ENCODE measurements at regions not wholly inside any gene's neighbourhood (a gene's known extent, or its start where the extent isn't known, plus 50 kb on each side); places are given as distances from the start of the nearest gene placed in this dataset.

DNA sequence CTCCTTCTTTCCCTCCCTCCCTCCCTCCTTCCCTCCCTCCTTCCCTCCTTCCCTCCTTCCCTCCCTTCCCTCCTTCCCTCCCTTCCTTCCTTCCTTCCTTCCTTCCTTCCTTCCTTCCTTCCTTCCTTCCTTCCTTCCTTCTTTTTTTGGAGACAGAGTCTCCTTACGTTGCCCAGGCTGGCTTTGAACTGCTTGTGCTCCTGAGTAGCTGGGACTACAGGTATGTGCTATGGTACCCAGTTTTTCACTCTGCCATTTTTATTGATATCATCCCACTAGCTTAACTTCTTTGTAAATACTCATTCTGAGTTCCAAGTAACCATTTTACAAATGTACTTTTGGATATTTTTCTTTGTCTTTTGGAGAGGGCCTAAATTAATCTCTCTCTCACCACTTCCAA, 336.8 kb upstream of the DDI1 start:
- ChIA-PET POLR2A (no interaction called here), CTCF (interaction anchor here (1.1 to 1.8 kb wide), 2 partner anchors 17 to 264 kb away, joined by 3 to 6 read pairs; no protein-coding TSS in a partner anchor)
- no peaks in the 10 kb centered on the region for H3K4me1 ChIP-seq (ENCODE audit: control insufficient read depth, insufficient read depth, low read length)
- H3K4me3 ChIP-seq (ENCODE audit: low read depth, low read length), result no peak overlapping the region
- TF ChIP-seq ZXDB (tag by site-specific recombination; IDR thresholded peaks at IDR 0.05), result no peak
- TF ChIP-seq ZFHX2 (tag by site-specific recombination; conservative IDR thresholded peaks at IDR 0.05), result no peak
- TF ChIP-seq ZNF837 (tag by site-specific recombination; IDR thresholded peaks at IDR 0.05), result no peak
- no peak for TF ChIP-seq ZNF677 (tag by site-specific recombination; IDR thresholded peaks at IDR 0.05)
- no peak for TF ChIP-seq ZNF121 (tag by site-specific recombination; IDR thresholded peaks at IDR 0.05)
- no peak for TF ChIP-seq ZNF501 (tag by site-specific recombination; IDR thresholded peaks at IDR 0.05)
- TF ChIP-seq SETDB1 (IDR thresholded peaks at IDR 0.05; ENCODE audit: insufficient read length, low read length), result no peak
- no peak for TF ChIP-seq WT1 (tag by site-specific recombination; IDR thresholded peaks at IDR 0.05)
- TF ChIP-seq ZBTB1 (tag by site-specific recombination; IDR thresholded peaks at IDR 0.05), result no peak
- no peak for TF ChIP-seq KLF9 (tag by site-specific recombination; IDR thresholded peaks at IDR 0.05; ENCODE audit: low read depth)
- TF ChIP-seq ZNF558 (tag by site-specific recombination; IDR thresholded peaks at IDR 0.05), result no peak
- TF ChIP-seq, protein P1, sequence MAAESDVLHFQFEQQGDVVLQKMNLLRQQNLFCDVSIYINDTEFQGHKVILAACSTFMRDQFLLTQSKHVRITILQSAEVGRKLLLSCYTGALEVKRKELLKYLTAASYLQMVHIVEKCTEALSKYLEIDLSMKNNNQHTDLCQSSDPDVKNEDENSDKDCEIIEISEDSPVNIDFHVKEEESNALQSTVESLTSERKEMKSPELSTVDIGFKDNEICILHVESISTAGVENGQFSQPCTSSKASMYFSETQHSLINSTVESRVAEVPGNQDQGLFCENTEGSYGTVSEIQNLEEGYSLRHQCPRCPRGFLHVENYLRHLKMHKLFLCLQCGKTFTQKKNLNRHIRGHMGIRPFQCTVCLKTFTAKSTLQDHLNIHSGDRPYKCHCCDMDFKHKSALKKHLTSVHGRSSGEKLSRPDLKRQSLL (tag by site-specific recombination; IDR thresholded peaks at IDR 0.05), result no peak
- no peak for TF ChIP-seq ZNF585B (tag by site-specific recombination; IDR thresholded peaks at IDR 0.05)
- TF ChIP-seq IKZF3 (tag by site-specific recombination; IDR thresholded peaks at IDR 0.05), result no peak
- no peak for TF ChIP-seq HOXA7 (CRISPR knock-in tag; IDR thresholded peaks at IDR 0.05; ENCODE audit: borderline replicate concordance)
- TF ChIP-seq BCL11A (tag by site-specific recombination; IDR thresholded peaks at IDR 0.05; ENCODE audit: low read depth), result no peak
- no peak for TF ChIP-seq ZNF544 (tag by site-specific recombination; IDR thresholded peaks at IDR 0.05)
- TF ChIP-seq YY2 (tag by site-specific recombination; IDR thresholded peaks at IDR 0.05), result no peak
- TF ChIP-seq ZNF623 (tag by site-specific recombination; IDR thresholded peaks at IDR 0.05), result no peak
- H3K36me3 ChIP-seq (ENCODE audit: control insufficient read depth in 2 of 2, insufficient read depth in 1 of 2, low read length in 2 of 2), result no peaks in the 10 kb centered on the region
- no peaks in the 10 kb centered on the region for H3K9me3 ChIP-seq (ENCODE audit: control insufficient read depth, insufficient read depth, low read depth, low read length)
- no peak overlapping the region for H3K27ac ChIP-seq (ENCODE audit: extremely low read depth, low read depth, low read length)

DNA sequence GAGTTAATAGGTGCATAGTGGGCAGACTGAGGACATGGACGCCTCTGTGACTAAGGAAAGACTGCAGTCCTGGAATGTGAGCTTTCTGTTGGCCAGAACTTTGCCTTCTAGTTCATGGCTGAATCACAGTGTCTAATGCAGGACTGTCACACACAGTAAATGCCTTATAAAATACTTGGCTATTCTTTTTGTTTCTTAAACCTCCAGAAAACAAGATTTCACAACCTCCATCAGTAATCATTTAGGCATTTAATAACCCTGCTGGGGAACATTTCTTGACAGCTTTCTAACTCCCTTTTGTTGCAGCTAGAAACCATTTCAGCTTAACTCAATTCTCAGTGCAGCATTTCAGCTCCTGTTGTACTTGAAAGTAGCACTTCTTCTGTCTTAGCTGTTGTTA, 335.8 kb upstream of the DDI1 start:
- no peak overlapping the region for H3K27ac ChIP-seq (ENCODE audit: extremely low read depth, low read depth, low read length)

DNA sequence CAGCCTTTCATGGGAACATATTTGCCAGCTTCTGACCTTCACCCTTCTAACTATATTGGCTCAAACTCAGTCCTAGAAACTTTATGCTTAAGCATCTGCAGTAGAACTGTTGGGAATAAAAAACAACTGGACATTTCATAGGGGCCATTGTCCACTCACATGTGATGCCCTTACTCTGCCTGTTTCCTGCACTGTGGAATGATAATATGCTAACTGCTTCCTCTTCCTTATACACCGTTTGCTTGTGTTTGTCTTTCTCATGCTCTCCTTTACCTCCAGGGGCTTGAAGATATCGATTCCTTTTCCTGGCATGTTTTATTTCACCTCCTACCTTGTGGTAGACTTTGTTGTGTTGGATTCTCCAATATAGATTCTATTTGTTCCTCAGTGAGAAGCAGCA, 333.0 kb upstream of the DDI1 start:
- POLR2A ChIA-PET, result no interaction called here
- H3K9me3 ChIP-seq (ENCODE audit: control insufficient read depth, insufficient read depth, low read depth, low read length), result no peaks in the 10 kb centered on the region
- H3K4me1 ChIP-seq (ENCODE audit: control insufficient read depth, insufficient read depth, low read length), result no peaks in the 10 kb centered on the region
- CTCF ChIA-PET, result no interaction called here
- no peak overlapping the region for H3K4me3 ChIP-seq (ENCODE audit: low read depth, low read length)
- no peak overlapping the region for H3K27ac ChIP-seq (ENCODE audit: extremely low read depth, low read depth, low read length)
- H3K36me3 ChIP-seq (ENCODE audit: control insufficient read depth in 2 of 2, insufficient read depth in 1 of 2, low read length in 2 of 2), result no peaks in the 10 kb centered on the region
- no peak for TF ChIP-seq ZNF16 (tag by site-specific recombination; IDR thresholded peaks at IDR 0.05; ENCODE audit: low read depth)
- TF ChIP-seq KLF7 (tag by site-specific recombination; IDR thresholded peaks at IDR 0.05; ENCODE audit: borderline replicate concordance), result no peak
- no peak for TF ChIP-seq PRDM1 (tag by site-specific recombination; IDR thresholded peaks at IDR 0.05)
- TF ChIP-seq ZSCAN23 (tag by site-specific recombination; IDR thresholded peaks at IDR 0.05), result no peak
- TF ChIP-seq, protein P2, sequence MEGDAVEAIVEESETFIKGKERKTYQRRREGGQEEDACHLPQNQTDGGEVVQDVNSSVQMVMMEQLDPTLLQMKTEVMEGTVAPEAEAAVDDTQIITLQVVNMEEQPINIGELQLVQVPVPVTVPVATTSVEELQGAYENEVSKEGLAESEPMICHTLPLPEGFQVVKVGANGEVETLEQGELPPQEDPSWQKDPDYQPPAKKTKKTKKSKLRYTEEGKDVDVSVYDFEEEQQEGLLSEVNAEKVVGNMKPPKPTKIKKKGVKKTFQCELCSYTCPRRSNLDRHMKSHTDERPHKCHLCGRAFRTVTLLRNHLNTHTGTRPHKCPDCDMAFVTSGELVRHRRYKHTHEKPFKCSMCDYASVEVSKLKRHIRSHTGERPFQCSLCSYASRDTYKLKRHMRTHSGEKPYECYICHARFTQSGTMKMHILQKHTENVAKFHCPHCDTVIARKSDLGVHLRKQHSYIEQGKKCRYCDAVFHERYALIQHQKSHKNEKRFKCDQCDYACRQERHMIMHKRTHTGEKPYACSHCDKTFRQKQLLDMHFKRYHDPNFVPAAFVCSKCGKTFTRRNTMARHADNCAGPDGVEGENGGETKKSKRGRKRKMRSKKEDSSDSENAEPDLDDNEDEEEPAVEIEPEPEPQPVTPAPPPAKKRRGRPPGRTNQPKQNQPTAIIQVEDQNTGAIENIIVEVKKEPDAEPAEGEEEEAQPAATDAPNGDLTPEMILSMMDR (tag by site-specific recombination; IDR thresholded peaks at IDR 0.05), result no peak
- TF ChIP-seq ZNF221 (tag by site-specific recombination; IDR thresholded peaks at IDR 0.05; ENCODE audit: borderline replicate concordance), result no peak
- TF ChIP-seq GLIS1 (tag by site-specific recombination; IDR thresholded peaks at IDR 0.05), result no peak
- no peak for TF ChIP-seq ZNF48 (tag by site-specific recombination; IDR thresholded peaks at IDR 0.05)
- TF ChIP-seq ZNF837 (tag by site-specific recombination; IDR thresholded peaks at IDR 0.05), result no peak

More for the DNA sequence above, 335.8 kb upstream of the DDI1 start:
- Histone ChIP-seq H3K4me1 (ENCODE audit: control insufficient read depth, insufficient read depth, low read length) (no peaks in the 10 kb centered on the region), H3K36me3 (ENCODE audit: control insufficient read depth in 2 of 2, insufficient read depth in 1 of 2, low read length in 2 of 2) (no peaks in the 10 kb centered on the region), H3K9me3 (ENCODE audit: control insufficient read depth, insufficient read depth, low read depth, low read length) (no peaks in the 10 kb centered on the region), H3K4me3 (ENCODE audit: low read depth, low read length) (no peak overlapping the region)
- ChIA-PET CTCF (no interaction called here), POLR2A (no interaction called here)
- TF ChIP-seq KLF9 (tag by site-specific recombination; IDR thresholded peaks at IDR 0.05; ENCODE audit: low read depth) (no peak), GLIS1 (tag by site-specific recombination; IDR thresholded peaks at IDR 0.05) (no peak)
- TF ChIP-seq, protein P3, sequence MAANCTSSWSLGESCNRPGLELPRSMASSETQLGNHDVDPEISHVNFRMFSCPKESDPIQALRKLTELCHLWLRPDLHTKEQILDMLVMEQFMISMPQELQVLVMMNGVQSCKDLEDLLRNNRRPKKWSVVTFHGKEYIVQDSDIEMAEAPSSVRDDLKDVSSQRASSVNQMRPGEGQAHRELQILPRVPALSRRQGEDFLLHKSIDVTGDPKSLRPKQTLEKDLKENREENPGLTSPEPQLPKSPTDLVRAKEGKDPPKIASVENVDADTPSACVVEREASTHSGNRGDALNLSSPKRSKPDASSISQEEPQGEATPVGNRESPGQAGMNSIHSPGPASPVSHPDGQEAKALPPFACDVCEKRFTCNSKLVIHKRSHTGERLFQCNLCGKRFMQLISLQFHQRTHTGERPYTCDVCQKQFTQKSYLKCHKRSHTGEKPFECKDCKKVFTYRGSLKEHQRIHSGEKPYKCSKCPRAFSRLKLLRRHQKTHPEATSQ (tag by site-specific recombination; IDR thresholded peaks at IDR 0.05), result no peak

Data from HEK293 (cell line).